ENCODE measurements at regions not wholly inside any gene's neighbourhood (a gene's known extent, or its start where the extent isn't known, plus 50 kb on each side); places are given as distances from the start of the nearest gene placed in this dataset.
"Not testable (repeated sequence)": the region's sequence is repeated elsewhere in the genome, so short reads cannot be mapped to it uniquely, and the experiment has no call there.

- DNase-seq (ENCODE audit: low read depth in 2 of 2) = not testable (repeated sequence)
Measured at GRCh38 chr7:135872861-135873260, 104.3 kb downstream of the MTPN start.

- DNase-seq (ENCODE audit: low read depth in 2 of 2) = no peak
Measured at GRCh38 chr7:135862586-135863340, 114.2 kb upstream of the FAM180A start.

GRCh38 chr7:135859538-135859937, 110.9 kb upstream of the FAM180A start:
- DNase-seq (ENCODE audit: low read depth in 2 of 2) = no peak

GRCh38 chr7:135858851-135859250, 110.2 kb upstream of the FAM180A start:
- DNase-seq (ENCODE audit: low read depth in 2 of 2) = no peak

GRCh38 chr7:135858379-135858778, 109.8 kb upstream of the FAM180A start:
- no peak for DNase-seq (ENCODE audit: low read depth in 2 of 2)

GRCh38 chr7:135857519-135858274, 109.1 kb upstream of the FAM180A start:
- no peak for DNase-seq (ENCODE audit: low read depth in 2 of 2)

GRCh38 chr7:135856356-135857144, 107.9 kb upstream of the FAM180A start:
- DNase-seq (ENCODE audit: low read depth in 2 of 2) = no peak

GRCh38 chr7:135855846-135856245, 107.2 kb upstream of the FAM180A start:
- DNase-seq (ENCODE audit: low read depth in 2 of 2) = no peak

- DNase-seq (ENCODE audit: low read depth in 2 of 2) = no peak
Measured at GRCh38 chr7:135853499-135853898, 104.9 kb upstream of the FAM180A start.

- DNase-seq (ENCODE audit: low read depth in 2 of 2) = no peak
Measured at GRCh38 chr7:135853008-135853407, 104.4 kb upstream of the FAM180A start.

GRCh38 chr7:135847242-135847641, 98.6 kb upstream of the FAM180A start:
- DNase-seq (ENCODE audit: low read depth in 2 of 2) = no peak

- DNase-seq (ENCODE audit: low read depth in 2 of 2) = no peak
Measured at GRCh38 chr7:135846339-135846738, 97.7 kb upstream of the FAM180A start.

GRCh38 chr7:135845415-135846075, 96.9 kb upstream of the FAM180A start:
- DNase-seq (ENCODE audit: low read depth in 2 of 2) = no peak

GRCh38 chr7:135844903-135845302, 96.3 kb upstream of the FAM180A start:
- DNase-seq (ENCODE audit: low read depth in 2 of 2) = no peak

GRCh38 chr7:135843214-135843613, 94.6 kb upstream of the FAM180A start:
- no peak for DNase-seq (ENCODE audit: low read depth in 2 of 2)

- no peak for DNase-seq (ENCODE audit: low read depth in 2 of 2)
Measured at GRCh38 chr7:135842446-135843179, 94.0 kb upstream of the FAM180A start.

GRCh38 chr7:135840591-135840990, 92.0 kb upstream of the FAM180A start:
- no peak for DNase-seq (ENCODE audit: low read depth in 2 of 2)

- DNase-seq (ENCODE audit: low read depth in 2 of 2) = no peak
Measured at GRCh38 chr7:135837675-135838074, 89.1 kb upstream of the FAM180A start.

- no peak for DNase-seq (ENCODE audit: low read depth in 2 of 2)
Measured at GRCh38 chr7:135834266-135834665, 85.7 kb upstream of the FAM180A start.

GRCh38 chr7:135833642-135834041, 85.0 kb upstream of the FAM180A start:
- no peak for DNase-seq (ENCODE audit: low read depth in 2 of 2)
